ENCODE measurements at regions not wholly inside any gene's neighbourhood (a gene's known extent, or its start where the extent isn't known, plus 50 kb on each side); places are given as distances from the start of the nearest gene placed in this dataset.

GRCh38 chr5:3278643-3279042 is 317.0 kb upstream of the IRX1 start:
- TF ChIP-seq ATF7 (IDR thresholded peaks at IDR 0.05; ENCODE audit: low read depth): no peak
- TF ChIP-seq SREBF2 (IDR thresholded peaks at IDR 0.05; ENCODE audit: low read length): no peak
- no peak for TF ChIP-seq EP300 (IDR thresholded peaks at IDR 0.05; ENCODE audit: borderline replicate concordance in 1 of 2, control insufficient read depth in 1 of 2, low read depth in 2 of 2, low read length in 2 of 2)
- no peak for TF ChIP-seq JUND (IDR thresholded peaks at IDR 0.05; ENCODE audit: low read depth, low read length)
- no peak for TF ChIP-seq NRF1 (conservative IDR thresholded peaks at IDR 0.05; ENCODE audit: low read depth, low read length)
